Thymus (tissue), 11 donors: ENCODE measurements at regions not wholly inside any gene's neighbourhood (a gene's known extent, or its start where the extent isn't known, plus 50 kb on each side); places are given as distances from the start of the nearest gene placed in this dataset.
A peak's percentile ranks its signal among the peaks of the same experiment; 100 is the strongest.

Experiments
- DNase-seq, 9 donors: peaks; one replicate each; pipeline ENCODE4 v3.0.0-alpha.2; 2013; ENCODE audit warnings: low spot score in 9 of 9, low read depth in 6 of 9, missing footprints in 1 of 9
- H3K27ac ChIP-seq, 2 donors: one replicate each; pipeline ENCODE4 v1.5.1; 2013; ENCODE audit warnings: control low read depth in 1 of 2, low read depth in 1 of 2, low read length in 1 of 2, mild to moderate bottlenecking in 1 of 2, moderate library complexity in 1 of 2
- H3K27me3 ChIP-seq, 2 donors: one replicate each; pipeline ENCODE4 v1.5.1; 2013; ENCODE audit warnings: low read length in 1 of 2; ENCODE audit not compliant: control insufficient read depth in 2 of 2, insufficient read depth in 1 of 2
- H3K36me3 ChIP-seq, 2 donors: one replicate each; pipeline ENCODE4 v1.5.1; 2013; ENCODE audit warnings: low read length in 1 of 2, mild to moderate bottlenecking in 1 of 2, moderate library complexity in 1 of 2; ENCODE audit not compliant: control insufficient read depth in 2 of 2, insufficient read depth in 2 of 2
- H3K4me1 ChIP-seq, 2 donors: one replicate each; pipeline ENCODE4 v1.5.1; 2013; ENCODE audit warnings: low read length in 2 of 2; ENCODE audit not compliant: control insufficient read depth in 2 of 2, insufficient read depth in 2 of 2
- H3K4me3 ChIP-seq, 2 donors: one replicate each; pipeline ENCODE4 v1.5.1; 2013; ENCODE audit warnings: low read length in 2 of 2, control low read depth in 1 of 2, mild to moderate bottlenecking in 1 of 2
- H3K9me3 ChIP-seq, 2 donors: one replicate each; pipeline ENCODE4 v1.5.1; 2013; ENCODE audit warnings: low read length in 1 of 2, mild to moderate bottlenecking in 1 of 2; ENCODE audit not compliant: control insufficient read depth in 2 of 2, insufficient read depth in 1 of 2
- WGBS: extraction: QIAGEN DNeasy Blood & Tissue Kit; methylation state at CpG from one replicate; pipeline ENCODE4 v1.1.7; 2013; 5-methylcytosine and 5-hydroxymethylcytosine counted together
- donor health status: healthy.

DNA sequence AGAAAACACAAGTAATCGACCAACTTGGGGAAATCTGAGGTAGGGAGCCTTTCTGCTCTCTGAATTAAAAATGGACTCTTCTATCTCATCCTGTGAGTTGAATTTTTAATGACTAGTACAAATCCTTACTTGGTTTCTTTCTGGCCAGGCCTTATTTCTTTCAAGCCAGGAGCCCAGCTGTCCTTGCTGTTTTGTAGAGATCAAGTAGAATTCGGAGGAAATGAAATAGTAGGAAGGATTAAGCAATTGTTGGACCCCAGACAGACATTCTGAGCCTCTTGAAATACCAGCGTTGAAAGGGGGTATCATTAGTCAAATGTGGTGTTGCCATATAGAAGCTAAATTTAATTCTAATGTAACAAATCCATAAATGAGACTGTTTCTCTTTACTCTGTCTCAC is 53.7 kb upstream of the SMIM15 start:
- 91% methylated on average over 3 of the region's 3 CpGs for WGBS
- no peaks in the 10 kb centered on the region for H3K4me1 ChIP-seq
- no peak for DNase-seq

DNA sequence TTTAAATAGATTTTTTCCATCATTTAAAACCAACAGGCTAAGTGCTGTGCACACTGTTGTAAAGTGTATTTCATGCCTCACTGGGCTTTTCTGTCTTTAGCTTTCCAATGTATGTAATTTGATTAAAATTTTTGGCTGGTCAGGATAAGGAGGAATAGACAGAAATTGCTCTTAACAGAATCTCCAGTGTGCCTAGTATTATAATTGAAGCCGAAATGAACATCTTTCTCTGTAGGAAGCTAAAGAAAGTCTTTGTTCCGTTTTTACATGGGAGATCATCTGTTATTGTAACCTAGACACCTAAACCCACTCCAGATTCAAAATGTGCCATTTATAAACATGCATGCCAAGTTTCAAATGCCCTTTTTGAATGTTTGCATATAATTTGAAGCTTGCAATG is 54.5 kb upstream of the SMIM15 start:
- no peaks in the 10 kb centered on the region for H3K9me3 ChIP-seq
- no peak for DNase-seq
- WGBS, result 95% methylated on average over 2 of the region's 2 CpGs
- no peak overlapping the region for H3K4me3 ChIP-seq
- no peaks in the 10 kb centered on the region for H3K36me3 ChIP-seq
- H3K27me3 ChIP-seq, result no peaks in the 10 kb centered on the region
- no peak overlapping the region for H3K27ac ChIP-seq
- no peaks in the 10 kb centered on the region for H3K4me1 ChIP-seq

More for the DNA sequence above, 53.7 kb upstream of the SMIM15 start:
- Histone ChIP-seq H3K27ac (no peak overlapping the region), H3K36me3 (no peaks in the 10 kb centered on the region), H3K9me3 (no peaks in the 10 kb centered on the region), H3K4me3 (no peak overlapping the region), H3K27me3 (no peaks in the 10 kb centered on the region)

DNA sequence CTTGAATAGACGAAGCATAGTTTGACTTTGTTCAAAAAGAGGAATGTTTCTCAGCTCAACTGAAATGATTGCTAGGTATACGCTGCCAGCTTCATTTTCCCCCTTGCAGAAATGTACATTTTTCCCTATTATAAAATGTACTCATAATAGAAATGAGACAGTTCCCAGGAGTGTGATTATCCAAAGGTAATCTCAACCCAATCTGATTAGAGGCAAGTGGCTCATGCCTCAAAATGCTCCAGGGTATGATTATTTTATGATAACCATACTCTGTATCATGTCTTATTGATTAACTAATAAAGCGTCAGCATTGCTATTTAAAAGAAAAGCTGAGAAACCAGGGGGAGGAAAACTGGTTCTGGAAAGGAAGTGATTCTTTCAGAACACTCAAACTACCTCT is 54.9 kb upstream of the SMIM15 start:
- no peak overlapping the region for H3K4me3 ChIP-seq
- H3K27ac ChIP-seq, result no peak overlapping the region
- no peaks in the 10 kb centered on the region for H3K4me1 ChIP-seq
- DNase-seq, result no peak
- H3K27me3 ChIP-seq, result no peaks in the 10 kb centered on the region
- no peaks in the 10 kb centered on the region for H3K36me3 ChIP-seq
- no peaks in the 10 kb centered on the region for H3K9me3 ChIP-seq
- 94% methylated on average over 3 of the region's 3 CpGs for WGBS

- DNase-seq, result no peak
- WGBS, result 89% methylated on average over 6 of the region's 6 CpGs
- Histone ChIP-seq H3K9me3 (no peaks in the 10 kb centered on the region), H3K36me3 (no peaks in the 10 kb centered on the region), H3K4me3 (no peak overlapping the region), H3K4me1 (peaks cover 0 to 9% of the 10 kb centered on the region in 2 donors), H3K27ac (no peak overlapping the region), H3K27me3 (no peaks in the 10 kb centered on the region)
Observed at GRCh38 chr5:61228229-61228628, 66.0 kb upstream of the SMIM15 start.

DNA sequence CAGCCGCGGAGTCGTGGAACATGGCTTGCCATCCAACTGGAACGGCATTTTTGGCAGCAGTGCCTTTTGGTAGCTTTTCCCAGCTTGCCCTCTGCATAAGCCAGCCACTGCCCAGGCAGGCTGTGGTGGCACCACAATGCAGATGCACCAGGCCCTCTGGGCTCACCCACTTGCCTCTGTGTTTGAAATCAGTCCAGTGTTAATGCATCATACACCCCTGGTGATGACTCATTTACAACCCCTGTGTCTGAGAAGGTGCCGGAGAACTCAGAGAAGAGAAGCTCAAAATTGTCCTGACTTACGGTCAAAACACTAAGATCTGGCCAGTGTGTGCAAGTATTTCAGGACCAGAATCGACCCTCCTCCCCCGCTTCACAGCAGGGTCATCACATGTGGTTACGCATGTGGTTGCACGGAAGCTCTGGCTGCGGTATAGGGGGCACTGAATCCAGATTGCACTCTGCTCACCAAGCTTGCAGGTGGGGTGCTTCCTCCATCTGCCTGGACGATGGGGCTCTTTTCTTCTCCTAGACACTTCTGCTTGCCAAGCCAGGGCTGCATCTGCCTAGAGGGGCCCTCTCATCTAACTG is 66.5 kb upstream of the SMIM15 start:
- H3K4me1 ChIP-seq, result peaks cover 0 to 9% of the 10 kb centered on the region in 2 donors
- H3K27me3 ChIP-seq, result no peaks in the 10 kb centered on the region
- 52% methylated on average over 12 of the region's 12 CpGs for WGBS
- no peak overlapping the region for H3K4me3 ChIP-seq
- no peaks in the 10 kb centered on the region for H3K36me3 ChIP-seq
- no peak overlapping the region for H3K27ac ChIP-seq
- peak in 2 of 9 donors; percentile 8 to 13 for DNase-seq
- H3K9me3 ChIP-seq, result no peaks in the 10 kb centered on the region

DNA sequence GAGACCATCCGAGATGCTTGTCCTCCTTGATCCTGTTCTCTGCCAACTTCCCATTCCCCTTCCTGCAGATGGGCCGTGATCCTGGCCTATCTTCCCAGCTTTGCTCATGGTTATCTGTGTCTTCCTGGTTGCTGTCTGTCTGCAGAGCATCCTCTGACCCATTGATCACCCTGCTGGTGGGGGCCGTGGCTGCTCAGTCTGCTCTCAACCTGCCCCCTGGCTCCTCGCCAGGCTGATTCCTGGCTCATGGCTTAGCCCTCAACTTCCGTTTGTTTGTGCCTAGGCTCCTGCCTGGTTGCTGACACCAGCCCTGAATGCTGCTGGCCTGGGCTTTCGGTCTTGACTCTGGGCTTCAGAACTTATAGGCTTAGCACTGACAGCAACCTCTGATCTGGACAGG is 67.1 kb upstream of the SMIM15 start:
- Histone ChIP-seq H3K27me3 (no peaks in the 10 kb centered on the region), H3K9me3 (no peaks in the 10 kb centered on the region), H3K36me3 (no peaks in the 10 kb centered on the region), H3K4me1 (peaks cover 0 to 9% of the 10 kb centered on the region in 2 donors), H3K4me3 (no peak overlapping the region), H3K27ac (no peak overlapping the region)
- WGBS, result 88% methylated on average over 6 of the region's 6 CpGs
- DNase-seq, result no peak

DNA sequence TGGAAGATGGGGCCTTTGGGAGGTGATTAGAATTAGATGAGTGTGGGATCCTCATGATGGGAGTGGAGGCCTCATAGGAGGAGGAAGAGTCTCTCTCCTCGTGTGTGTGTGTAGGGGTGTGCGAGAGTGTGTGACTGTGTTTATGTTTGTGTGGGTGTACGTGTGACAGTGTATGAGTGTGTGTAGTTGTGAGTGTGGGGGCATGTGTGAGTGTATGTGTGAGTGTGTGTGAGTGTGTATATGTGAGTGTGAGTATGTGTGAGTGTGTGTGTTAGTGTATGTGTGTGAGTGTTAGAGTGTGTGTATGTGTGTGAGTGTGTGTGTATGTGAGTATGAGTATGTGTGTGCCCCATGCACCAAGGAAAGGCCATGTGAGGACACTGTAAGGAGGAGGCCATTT is 68.2 kb upstream of the SMIM15 start:
- Histone ChIP-seq H3K9me3 (no peaks in the 10 kb centered on the region), H3K4me1 (peaks cover 0 to 9% of the 10 kb centered on the region in 2 donors), H3K27ac (no peak overlapping the region), H3K27me3 (no peaks in the 10 kb centered on the region), H3K36me3 (no peaks in the 10 kb centered on the region), H3K4me3 (no peak overlapping the region)
- no peak for DNase-seq
- WGBS, result 96% methylated on average over 3 of the region's 3 CpGs

DNA sequence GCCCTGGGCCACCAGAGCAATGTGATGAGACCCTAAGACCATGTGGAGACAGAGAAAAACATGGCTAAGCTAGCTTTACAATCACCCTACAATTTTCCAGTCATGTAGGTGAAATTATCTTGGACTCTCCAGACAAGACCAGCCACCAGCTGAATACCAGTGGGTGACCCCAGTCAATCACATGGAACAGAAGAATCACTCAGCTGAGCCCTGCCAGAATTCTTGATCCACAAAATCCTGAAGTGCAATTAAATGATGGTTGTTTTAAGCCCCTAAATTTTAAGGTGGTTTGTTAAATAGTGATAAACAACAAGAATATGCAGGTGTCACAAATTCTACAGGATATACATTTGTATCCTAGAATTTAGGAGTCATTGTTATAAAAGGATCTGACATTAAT is 69.5 kb upstream of the SMIM15 start:
- Histone ChIP-seq H3K9me3 (no peaks in the 10 kb centered on the region), H3K4me3 (no peak overlapping the region), H3K27me3 (no peaks in the 10 kb centered on the region), H3K4me1 (peaks cover 0 to 9% of the 10 kb centered on the region in 2 donors), H3K36me3 (no peaks in the 10 kb centered on the region), H3K27ac (no peak overlapping the region)
- no peak for DNase-seq

DNA sequence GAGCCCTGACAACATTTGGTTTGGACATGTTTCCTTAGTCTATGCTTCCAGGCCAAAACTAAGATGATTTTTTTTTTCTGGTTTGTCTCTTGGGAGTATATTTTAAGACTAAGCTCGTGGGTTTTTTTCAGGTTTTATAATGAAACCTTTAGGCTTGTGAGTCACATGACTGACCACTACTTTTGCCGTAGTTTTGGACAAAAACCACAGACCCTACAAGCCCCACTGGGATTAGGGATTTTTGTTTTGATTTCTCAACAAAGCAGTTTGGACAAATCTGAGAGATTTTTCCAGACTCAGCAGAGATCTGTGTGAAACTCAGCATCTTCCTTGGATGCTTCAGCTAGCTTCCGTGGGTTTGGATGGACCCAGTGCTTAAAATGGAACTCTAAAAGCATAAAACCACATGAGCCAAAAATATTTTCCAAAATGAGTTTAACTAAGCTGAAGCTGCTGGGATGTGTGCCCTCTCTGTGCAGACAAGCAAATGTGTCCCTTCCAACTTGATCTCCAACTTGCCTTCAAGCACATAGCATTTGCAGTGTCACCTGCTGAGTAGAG is 70.3 kb upstream of the SMIM15 start:
- no peaks in the 10 kb centered on the region for H3K9me3 ChIP-seq
- no peaks in the 10 kb centered on the region for H3K27me3 ChIP-seq
- WGBS, result 71% methylated on average over 3 of the region's 3 CpGs
- H3K4me3 ChIP-seq, result no peak overlapping the region
- DNase-seq, result no peak
- H3K36me3 ChIP-seq, result no peaks in the 10 kb centered on the region
- no peak overlapping the region for H3K27ac ChIP-seq
- H3K4me1 ChIP-seq, result peaks cover 0 to 9% of the 10 kb centered on the region in 2 donors
